GM19239 (cell line): ENCODE measurements at regions not wholly inside any gene's neighbourhood (a gene's known extent, or its start where the extent isn't known, plus 50 kb on each side); places are given as distances from the start of the nearest gene placed in this dataset.
A peak's percentile ranks its signal among the peaks of the same experiment; 100 is the strongest.
"Not testable (repeated sequence)": the region's sequence is repeated elsewhere in the genome, so short reads cannot be mapped to it uniquely, and the experiment has no call there.

Experiments
- DNase-seq: peaks from one replicate; pipeline ENCODE4 v3.0.0; 2011; ENCODE audit warnings: low spot score; ENCODE audit not compliant: insufficient read length
- FAIRE-seq: peaks from 2 replicates; lab custom pipeline; 2011; peaks lifted over from hg19 to GRCh38; lab: Jason Lieb, UNC

DNA sequence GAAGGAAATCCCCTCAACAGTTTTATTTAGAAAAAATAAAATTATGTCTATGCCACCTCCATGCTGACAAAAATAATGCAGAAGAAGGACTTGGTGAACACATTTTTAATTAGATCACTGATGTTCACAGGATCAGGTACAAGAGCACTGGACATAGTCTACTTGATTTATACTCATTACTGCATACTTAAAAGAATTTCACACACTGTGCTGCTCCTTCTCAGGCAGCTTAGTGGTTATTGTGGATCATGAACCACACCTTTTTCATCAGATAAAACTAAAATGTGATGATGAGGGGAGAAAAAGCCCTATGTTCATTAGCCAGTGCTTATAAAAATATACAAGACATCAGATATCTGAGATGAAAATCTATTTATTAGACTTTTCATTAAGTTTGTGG lies 103.3 kb upstream of the DPH5 start:
- FAIRE-seq (no peak), DNase-seq (no peak)

DNA sequence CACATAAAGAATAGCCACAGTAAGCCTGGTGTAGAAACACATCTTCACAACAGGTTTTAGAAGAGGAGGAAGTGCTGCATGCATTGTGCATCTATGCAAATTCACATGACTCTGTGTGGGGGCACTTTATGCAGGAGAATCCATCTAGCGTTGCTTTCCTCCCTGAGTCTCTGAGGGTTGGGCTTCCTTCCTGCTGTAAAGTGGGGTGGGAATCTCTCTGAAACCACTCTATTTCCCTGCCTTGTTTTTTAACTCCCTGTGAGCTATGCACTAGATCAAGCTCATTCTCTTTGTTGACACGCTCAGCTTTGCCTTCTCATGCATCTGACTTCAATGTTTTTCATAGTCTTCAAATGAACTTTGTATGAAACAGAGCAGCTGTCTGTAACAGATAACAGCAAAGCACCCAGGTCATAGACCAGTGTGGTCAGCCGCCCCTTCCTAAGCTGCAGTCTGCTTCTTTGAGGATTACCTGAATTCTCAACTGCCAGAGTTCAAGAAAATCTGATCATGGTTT lies 102.7 kb upstream of the DPH5 start:
- no peak for DNase-seq
- FAIRE-seq = peak; percentile 98

DNA sequence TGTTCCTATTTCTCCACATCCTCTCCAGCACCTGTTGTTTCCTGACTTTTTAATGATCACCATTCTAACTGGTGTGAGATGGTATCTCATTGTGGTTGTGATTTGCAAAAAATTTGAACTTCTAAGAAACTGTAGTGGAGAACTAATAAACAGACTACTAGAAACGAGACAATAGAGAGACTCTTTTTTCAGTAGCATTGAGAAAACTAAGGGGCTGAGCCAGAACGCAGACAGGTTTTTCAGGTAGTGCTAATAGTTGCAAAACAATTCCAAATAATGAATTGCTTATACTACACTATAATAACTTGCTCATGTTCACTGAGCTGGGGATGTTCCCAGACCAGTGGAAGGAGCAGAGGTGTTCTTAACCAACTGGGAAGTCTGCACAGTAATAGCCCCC lies 98.8 kb upstream of the DPH5 start:
- DNase-seq = no peak

DNA sequence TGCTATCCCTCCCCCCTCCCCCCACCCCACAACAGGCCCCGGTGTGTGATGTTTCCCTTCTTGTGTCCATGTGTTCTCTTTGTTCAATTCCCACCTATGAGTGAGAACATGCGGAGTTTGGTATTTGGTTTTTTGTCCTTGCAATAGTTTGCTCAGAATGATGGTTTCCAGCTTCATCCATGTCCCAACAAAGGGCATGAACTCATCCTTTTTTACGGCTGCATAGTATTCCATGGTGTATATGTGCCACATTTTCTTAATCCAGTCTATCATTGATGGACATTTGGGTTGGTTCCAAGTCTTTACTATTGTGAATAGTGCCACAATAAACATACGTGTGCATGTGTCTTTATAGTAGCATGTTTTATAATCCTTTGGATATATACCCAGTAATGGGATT lies 98.3 kb upstream of the DPH5 start:
- DNase-seq, FAIRE-seq: not testable (repeated sequence)

More for the DNA sequence above, 98.8 kb upstream of the DPH5 start:
- no peak for FAIRE-seq

DNA sequence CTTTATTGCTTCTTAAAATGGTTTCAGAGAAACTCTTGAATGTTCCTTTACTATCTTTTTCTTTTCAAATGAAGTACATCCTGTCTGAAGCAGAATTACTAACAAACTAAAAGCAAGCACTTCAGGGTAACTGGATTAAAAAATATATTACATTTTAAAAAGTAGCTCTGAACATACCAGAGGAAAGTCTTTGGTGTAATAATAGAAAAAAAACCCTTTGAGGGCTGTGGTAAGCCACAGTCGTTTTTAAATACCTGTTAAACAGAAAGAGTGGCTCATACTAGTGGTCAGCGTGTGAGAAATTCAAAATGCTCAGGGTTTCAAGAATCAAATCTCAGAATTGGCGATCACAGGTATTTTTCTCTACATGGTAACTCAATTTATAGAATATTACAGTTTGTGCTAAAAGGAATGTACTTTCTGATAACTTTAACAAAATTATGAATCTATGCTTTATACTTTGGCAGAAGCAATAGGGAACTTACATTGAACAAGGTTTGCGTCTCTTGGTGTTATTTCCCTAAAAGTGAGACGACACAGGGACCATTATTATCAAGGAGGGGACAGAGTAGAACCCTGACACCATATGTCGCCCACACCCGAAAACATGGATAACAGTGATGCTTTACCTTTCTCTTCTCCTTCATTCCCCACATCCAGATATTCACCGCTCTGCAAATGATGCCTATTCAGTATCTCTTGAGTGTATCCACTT lies 97.0 kb upstream of the DPH5 start:
- DNase-seq (no peak), FAIRE-seq (peak; percentile 83)

DNA sequence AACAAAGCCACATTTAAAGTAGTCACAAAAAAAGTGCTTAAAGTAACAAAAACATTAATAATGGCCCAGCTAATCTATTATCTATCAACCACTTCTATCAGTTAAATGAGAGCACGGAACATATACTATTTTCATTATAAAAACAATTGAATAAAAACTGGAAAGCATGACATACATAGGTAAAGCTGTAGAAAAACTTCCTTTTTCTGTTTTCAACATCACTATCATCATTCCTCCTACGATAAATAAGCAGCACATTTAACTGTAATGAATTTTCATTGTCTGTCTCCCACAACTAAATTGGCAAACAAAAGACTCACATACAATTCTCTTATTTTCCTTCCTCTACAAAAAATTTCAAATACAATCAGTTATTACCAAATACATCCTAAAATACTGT lies 96.4 kb upstream of the DPH5 start:
- no peak for DNase-seq
- peak; percentile 42 for FAIRE-seq

DNA sequence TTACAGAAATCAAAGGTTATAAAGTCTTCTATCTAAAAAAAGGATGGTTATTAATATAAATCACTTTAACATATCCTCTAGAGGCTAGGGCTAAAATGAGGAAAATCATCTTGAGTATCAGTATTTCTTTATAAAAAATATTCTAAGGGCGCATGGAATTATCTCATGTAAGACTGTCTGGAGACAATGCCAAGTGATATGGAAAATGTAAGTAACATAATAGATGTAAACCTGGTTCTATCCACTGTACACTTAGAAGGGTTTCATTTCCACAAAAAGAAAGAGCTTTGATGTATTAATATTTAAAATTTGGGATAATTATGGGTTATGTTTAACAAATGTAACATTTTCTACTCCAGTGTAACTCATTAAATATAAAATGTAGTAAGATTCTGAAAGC lies 95.9 kb upstream of the DPH5 start:
- FAIRE-seq (no peak), DNase-seq (no peak)

DNA sequence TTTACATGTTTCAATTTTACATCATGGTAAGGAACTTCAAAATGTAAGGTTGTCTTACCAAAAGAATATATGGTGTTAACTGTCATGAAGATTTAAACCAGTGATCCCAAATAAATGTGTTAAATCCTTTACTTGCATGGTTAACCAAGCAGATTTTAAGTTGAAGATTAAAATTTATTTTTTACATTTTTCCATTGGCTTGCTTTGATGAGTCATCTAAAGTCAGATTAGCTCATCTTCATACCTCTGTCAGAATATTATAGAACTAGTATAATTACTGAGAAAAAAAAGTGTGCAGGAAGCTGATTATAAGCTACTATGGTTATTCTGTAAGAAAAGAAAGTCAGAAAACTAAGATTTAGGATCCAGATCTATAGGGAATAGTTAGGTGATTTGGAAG lies 95.3 kb upstream of the DPH5 start:
- DNase-seq = no peak
- peak; percentile 75 for FAIRE-seq

DNA sequence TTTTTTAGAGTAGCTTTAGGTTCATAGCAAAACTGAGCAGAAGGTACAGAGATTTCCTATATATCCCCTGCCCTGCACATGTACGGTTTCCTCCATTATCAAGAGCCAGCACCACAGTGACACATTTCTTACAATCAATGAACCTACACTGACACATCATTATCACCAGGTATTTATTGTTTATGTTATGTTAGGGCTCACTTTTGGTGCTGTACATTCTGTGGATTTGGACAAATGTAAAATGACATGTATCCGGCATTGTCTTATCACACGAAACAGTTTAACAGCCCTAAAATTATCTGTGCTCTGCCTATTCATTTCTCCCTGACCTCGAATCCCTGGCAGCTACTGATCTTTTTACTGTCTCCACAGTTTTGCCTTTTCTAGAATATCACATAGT lies 93.7 kb upstream of the DPH5 start:
- FAIRE-seq = no peak
- no peak for DNase-seq

DNA sequence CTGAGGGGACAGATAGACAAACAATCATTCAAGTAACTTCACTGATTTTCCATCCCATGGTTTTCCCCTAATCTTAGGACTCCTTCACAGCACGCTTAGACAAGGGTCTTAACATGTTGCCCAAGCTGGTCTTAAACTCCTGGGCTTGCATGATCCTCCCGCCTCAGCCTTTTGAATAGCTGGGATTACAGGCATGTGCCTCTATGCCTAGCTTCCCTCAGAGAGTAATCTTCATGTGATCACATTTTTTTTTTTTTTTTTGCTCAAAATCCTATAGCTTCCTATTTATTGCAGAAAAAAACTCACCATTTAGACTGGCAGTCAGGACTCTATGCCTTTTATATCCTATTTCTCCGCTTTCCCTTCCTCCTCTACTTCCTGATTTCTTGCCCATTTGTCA lies 90.4 kb upstream of the DPH5 start:
- DNase-seq (no peak), FAIRE-seq (no peak)

DNA sequence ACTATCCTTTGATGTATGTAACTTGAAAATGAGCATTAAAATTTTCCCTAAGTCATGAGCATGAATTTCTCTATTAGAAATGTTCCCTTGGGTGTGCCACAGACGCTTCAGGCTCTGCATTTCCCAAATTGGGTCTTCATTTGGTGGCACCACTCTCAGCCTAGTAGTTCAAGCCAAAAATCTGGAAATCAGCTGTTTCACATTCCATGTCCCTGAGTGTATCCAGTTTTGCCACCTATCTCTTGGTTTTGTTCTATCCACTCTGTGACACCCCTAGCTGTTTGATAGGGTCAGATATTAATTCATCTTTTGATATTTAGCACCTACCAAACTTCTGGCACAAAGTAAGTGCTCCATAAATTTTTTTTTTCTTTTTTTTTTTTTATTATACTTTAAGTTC lies 89.5 kb upstream of the DPH5 start:
- FAIRE-seq (no peak), DNase-seq (no peak)

DNA sequence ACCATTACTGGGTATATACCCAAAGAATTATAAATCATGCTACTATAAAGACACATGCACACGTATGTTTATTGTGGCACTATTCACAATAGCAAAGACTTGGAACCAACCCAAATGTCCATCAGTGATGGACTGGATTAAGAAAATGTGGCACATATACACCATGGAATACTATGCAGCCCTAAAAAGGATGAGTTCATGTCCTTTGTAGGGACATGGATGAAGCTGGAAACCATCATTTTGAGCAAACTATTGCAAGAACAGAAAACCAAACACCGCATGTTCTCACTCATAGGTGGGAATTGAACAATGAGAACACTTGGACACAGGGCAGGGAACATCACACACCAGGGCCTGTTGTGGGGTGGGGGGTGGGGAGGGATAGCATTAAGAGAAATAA lies 88.5 kb upstream of the DPH5 start:
- FAIRE-seq, DNase-seq: not testable (repeated sequence)

DNA sequence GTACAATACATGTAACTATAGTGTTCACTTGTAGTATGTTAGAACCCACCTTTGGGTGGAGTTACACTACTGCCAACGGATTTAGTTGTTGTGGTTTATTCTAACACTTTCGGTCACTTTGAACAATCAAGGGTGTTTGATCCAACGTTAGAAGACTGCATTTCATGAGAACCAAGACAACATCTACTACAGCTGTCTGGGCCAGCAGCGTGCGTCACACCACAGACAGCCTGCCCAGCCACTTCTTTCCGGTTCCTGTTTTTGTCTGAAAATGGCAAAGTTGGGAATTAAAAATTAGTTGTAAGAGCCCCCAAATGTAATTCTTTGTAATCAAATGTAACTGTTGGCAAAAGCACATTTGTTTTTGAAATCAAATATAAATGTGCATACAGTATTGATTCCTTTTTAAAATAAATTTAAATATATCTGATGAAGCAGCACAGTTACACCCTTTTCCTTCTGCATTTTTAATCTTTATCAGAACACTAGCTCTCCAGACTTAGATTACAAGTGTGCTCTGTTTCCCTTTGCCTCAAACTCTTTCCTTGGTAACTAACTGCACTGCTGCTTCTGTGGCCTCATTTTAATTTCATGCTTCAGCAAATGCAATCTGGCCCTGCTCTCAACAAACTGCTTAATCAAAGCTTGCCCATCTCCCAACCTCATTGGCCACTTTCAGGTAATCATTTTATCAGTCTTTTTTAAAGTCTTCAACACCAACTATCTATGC lies 86.6 kb upstream of the DPH5 start:
- FAIRE-seq = peak; percentile 88
- no peak for DNase-seq

DNA sequence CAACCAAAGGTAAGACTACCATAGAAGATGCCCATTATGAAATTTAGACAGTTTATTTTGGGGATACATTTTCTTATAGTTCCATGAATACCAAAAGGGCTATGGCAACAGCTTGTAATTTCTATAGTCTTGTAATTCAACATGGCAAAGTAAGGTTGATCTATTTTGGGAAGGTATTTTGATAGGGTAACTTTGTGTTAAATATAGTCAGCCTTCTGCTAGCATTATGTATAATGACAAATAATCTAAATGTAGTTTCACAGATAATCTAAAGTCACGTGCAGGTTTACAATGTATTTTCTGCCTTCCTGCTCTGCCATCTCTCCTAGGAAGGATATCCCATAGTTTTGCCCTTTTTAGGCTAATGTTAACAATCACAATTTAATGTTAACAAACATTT lies 85.9 kb upstream of the DPH5 start:
- no peak for DNase-seq
- FAIRE-seq = no peak

DNA sequence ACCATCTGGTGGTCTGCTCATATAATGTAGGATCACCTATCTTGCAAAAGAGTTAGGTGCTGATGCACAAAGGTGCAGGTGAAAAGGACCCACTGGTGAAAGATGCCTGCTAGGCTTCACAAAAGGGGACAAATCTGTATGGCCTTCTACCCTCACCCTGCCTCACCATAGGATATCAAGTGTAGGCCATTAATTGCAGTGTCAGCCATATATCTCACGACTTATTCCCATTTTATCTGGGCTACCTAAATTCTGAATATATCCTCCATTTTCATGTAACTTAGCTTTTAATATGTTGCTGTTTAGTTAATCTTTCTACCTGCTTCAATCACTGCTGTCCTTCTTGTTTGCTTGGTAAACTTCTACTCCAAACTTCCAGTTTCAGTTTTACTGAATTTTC lies 84.2 kb upstream of the DPH5 start:
- DNase-seq = no peak
- no peak for FAIRE-seq

DNA sequence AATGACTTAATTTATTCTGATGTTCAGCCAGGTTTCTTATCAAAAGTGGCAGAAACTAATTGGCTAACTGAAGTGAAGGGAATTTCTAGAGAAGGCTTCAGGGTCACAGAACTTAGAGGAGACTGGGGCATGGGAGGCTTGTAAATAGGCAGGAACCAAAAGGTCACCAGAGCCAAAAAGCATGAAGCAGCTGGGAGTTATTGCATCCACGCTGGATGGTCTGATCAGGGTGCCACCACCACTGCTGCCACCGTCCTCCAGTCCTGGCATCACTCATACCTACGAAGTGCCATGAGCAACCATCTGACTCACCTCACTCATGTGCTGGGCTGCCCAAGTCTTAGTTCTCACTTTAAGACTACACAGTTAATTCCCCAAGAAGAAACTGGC lies 82.5 kb upstream of the DPH5 start:
- FAIRE-seq (no peak), DNase-seq (no peak)

DNA sequence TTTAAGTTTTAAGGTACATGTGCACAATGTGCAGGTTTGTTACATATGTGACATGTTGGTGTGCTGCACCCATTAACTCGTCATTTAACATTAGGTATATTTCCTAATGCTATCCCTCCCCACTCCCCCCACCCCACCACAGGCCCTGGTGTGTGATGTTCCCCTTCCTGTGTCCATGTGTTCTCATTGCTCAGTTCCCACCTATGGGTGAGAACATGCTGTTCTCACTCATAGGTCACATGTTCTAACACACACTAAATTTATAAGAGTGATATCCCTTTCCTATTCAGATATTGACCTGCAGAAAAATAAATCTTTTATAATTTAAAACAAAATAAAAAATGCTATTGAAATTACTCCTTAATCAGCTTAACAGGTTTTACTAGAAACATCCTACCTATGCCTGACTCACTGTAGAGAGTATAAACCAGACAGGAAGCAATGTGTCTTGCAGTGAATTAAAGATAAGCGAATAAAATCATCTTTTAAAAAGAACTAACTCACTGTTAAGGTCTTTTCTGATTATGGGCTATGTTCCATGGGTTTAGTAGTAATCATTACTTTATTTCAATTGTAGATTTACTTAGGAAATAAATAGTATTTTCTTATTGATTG lies 82.0 kb upstream of the DPH5 start:
- no peak for DNase-seq
- FAIRE-seq = no peak

DNA sequence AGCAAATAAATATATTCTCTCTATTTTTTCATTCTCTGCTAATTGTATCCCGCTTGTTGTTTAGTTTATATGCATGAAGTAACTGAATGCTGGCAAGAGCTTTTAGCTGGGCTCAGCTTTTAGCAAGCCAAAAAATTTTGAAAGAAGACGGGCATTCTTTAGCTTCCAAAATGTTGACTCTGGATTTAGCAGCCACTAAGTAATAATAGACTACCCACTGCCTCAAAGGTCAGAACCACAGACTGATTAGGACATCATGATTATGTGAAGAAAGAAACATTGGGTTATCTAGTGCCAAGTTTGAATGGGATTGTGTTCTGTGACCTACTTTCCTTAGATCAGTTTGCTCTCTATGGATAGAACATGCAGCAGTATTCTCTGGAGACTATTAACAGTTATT lies 80.3 kb upstream of the DPH5 start:
- DNase-seq = no peak
- FAIRE-seq = peak; percentile 56

DNA sequence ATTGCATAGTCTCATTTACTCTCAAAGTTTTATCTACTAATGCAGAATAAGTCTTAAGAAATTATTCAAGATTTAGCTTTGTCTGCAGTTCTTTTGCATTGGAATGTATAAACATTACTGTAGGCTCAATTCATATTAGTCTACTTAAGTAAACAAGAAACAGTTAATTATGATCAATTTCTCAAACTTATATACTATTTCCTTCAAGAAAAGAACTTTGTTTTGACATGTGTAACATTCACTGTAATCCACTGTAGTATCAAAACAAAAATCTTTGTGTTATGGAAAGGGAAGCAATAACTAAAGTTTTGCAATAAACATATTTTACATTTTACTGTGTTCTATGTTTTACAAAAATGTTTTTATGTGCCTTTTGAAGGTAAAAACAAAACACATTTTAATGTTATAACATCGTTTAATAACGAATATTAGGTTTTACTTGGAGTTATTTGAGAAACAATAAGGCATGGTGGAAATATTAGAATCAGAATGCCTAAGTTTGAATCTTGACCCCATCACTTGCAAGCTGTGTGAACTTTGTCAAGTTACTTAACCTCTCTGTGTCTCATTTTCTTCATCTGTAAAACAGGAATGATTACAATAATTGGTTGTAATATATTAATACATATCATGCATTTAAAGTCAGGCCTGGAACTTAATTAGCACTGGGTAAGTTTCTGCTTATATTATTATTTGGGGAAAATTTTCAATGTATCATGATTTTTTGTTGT lies 77.0 kb upstream of the DPH5 start:
- no peak for FAIRE-seq
- DNase-seq = no peak

DNA sequence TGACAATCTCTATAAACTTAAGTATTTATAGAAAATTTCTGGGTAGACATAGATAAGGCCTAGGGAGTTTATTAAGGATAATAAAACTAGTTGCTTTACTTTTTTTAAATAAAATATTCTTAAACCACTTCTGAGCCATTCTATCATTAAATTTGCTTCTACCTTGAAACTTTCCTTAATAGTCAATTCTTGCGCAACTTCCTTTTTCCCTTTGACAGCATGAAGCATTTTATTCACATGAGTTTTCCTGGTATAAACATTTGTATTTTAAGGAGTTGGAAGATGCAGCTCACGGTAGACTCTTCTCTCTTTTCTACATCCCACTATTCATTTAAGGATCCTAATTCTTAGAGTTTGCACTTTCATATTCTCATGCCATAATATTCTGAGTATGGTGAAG lies 75.8 kb upstream of the DPH5 start:
- FAIRE-seq (peak; percentile 33), DNase-seq (no peak)

DNA sequence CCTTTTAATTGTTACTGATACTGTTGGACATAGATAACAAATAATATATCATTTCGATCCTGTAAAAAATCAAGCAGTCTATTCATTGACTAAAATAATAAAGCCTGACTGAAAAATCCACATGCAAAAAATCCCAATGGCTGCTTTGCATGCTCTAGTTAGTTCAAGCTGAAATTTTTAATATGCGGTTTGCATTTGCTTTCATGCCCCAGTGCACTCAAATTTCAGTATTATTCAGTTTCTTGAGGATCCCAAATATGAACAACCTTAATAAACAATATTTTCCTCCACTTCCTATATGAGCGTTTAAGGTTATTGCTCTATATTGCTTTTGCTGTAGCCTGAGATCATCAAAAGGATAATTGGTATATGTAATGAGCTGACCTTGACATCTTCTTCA lies 75.1 kb upstream of the DPH5 start:
- DNase-seq = no peak
- peak; percentile 73 for FAIRE-seq
